Astrocyte of the hippocampus (primary cell): ENCODE measurements at regions not wholly inside any gene's neighbourhood (a gene's known extent, or its start where the extent isn't known, plus 50 kb on each side); places are given as distances from the start of the nearest gene placed in this dataset.
"Not testable (repeated sequence)": the region's sequence is repeated elsewhere in the genome, so short reads cannot be mapped to it uniquely, and the experiment has no call there.

Experiments
- DNase-seq: peaks from one replicate; pipeline ENCODE4 v3.0.0; 2011; ENCODE audit warnings: low read depth, low spot score

DNA sequence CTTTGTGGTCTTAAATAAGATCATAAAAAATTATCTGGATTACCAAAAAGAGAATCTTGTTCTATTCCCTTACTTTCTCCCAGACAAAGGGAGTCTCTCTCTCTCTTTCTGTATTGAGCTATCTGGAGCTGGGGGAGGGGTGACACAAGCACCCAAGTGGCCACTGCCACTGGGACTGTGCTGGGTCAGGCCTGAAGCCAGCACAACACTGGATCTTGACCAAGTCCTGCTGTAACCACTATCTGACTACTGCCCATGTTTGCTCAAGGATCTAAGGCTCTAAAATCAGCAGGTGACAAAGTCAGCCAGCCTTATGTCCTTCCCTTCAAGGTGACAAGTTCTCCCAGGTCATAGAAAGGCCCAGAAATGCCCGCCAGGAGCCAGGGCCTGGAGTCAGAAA is 75.0 kb upstream of the SPATA16 start:
- DNase-seq: no peak

DNA sequence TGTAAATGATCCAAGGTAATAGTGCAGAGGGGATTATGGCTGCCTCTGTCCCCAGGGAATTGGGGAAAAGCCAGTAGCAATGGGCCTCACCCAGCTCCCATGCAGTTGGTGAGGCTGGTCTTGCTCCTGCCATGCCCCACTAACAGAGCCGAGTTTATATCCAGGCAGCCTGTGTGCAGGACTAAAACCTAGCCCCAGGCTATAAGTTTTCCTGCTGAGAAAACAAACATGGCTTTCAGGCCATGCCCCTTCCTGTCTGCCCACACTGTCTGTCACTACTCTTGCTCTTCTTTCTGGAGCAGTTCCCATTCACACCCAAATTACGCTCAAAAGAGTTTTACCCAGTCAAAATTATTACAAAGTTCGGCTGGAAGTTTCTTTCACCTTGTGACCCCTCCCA is 73.5 kb upstream of the SPATA16 start:
- DNase-seq: no peak

DNA sequence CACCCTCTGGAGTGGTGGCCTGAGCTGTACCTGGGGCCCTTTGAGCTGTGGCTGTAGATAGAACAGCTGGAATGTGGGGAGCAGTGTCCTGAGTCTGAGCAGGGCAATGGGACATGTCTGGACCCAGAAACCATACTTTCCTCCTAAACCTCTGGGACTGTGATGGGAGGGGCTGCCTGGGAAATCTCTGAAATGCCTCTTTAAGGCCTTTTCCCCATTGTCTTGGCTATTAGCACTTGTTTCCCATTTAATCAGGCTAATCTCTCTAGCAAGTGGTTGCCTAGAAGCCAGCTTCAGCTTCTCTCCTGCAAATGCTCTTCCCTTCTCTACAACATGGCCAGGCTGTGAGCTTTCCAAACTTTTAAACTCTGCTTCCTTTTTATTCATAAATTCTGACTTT is 58.5 kb upstream of the SPATA16 start:
- no peak for DNase-seq

DNA sequence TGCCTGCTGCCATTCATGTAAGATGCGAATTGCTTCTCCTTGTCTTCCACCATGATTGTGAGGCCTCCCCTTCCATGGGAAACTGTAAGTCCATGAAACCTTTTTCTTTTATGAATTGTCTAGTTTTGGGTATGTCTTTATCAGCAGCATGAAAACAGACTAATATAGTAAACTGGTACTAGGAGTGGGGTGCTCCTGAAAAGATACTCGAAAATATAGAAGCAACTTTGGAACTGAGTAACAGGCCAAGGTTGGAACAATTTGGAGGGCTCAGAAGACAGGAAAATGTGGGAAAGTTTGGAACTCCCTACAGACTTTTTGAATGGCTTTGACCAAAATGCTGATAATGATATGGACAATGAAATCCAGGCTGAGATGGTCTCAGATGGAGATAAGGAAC is 53.8 kb upstream of the SPATA16 start:
- DNase-seq: not testable (repeated sequence)

DNA sequence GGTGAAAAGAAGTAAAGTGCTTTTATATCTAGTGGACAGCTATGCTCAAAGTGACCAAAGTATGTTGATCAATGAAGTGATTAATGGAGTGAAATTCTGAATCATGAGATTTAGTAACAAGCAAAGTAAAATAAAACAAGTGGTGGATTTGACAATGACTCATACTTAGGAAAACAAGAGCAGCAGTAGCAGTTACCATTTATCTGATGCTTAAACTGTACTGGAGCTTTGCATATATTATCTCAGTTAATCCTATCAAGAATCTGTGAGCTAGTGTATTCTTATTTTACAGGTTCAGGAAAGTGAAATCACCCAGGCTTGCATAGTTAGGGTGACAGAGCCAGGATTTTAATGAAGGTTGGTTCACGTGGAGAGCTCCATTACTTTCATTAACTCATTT is 50.6 kb upstream of the SPATA16 start:
- DNase-seq: peak; percentile 71
